Naive thymus-derived CD4-positive, alpha-beta T cell (primary cell): ENCODE measurements at regions not wholly inside any gene's neighbourhood (a gene's known extent, or its start where the extent isn't known, plus 50 kb on each side); places are given as distances from the start of the nearest gene placed in this dataset.

Experiments used
- ATAC-seq: fragments of 150-1000 bp; cut with Tn5 transposase; 2 replicates; pipeline ENCODE4 v1.10.0; 2021; ENCODE audit warnings: mild to moderate bottlenecking, moderate library complexity
- CTCF ChIA-PET: fragments of 350-600 bp; sonication (Branson Sonifier 250); formaldehyde crosslinking; loops from one replicate; lab custom pipeline; 2021; ENCODE audit warnings: antibody characterized with exemption; lab: Charles Lee
- POLR2A ChIA-PET: fragments of 350-600 bp; sonication (Branson Sonifier 250); formaldehyde crosslinking; loops from one replicate; lab custom pipeline; 2021; ENCODE audit warnings: antibody characterized with exemption, inconsistent platforms; lab: Charles Lee
- DNase-seq, 9 donors: peaks; one replicate each; pipeline versions ENCODE4 v3.0.0 to v3.0.0-alpha.2; 2020 to 2022; ENCODE audit warnings: mixed read lengths in 1 of 9
- H3K27ac ChIP-seq: one replicate; pipeline ENCODE4 v1.7.0; 2013; ENCODE audit warnings: mild to moderate bottlenecking, low read depth, low read length, moderate library complexity
- H3K27me3 ChIP-seq, 2 donors: one replicate each; pipeline ENCODE4 v1.7.0; 2013; ENCODE audit warnings: low read length in 2 of 2, mild to moderate bottlenecking in 2 of 2, moderate library complexity in 2 of 2; ENCODE audit not compliant: control insufficient read depth in 2 of 2, insufficient read depth in 2 of 2
- H3K36me3 ChIP-seq, 3 experiments: 1 replicate in 2 of 3; 2 replicates in 1 of 3; pipeline ENCODE4 v1.7.0; 2013; ENCODE audit warnings: low read length in 3 of 3, mild to moderate bottlenecking in 3 of 3, moderate library complexity in 1 of 3; ENCODE audit not compliant: insufficient read depth in 3 of 3, control insufficient read depth in 2 of 3
- H3K4me1 ChIP-seq, 2 donors: one replicate each; pipeline ENCODE4 v1.7.0; 2013; ENCODE audit warnings: low read length in 2 of 2, mild to moderate bottlenecking in 2 of 2, moderate library complexity in 1 of 2; ENCODE audit not compliant: control insufficient read depth in 2 of 2, insufficient read depth in 2 of 2
- H3K4me3 ChIP-seq: 2 replicates; pipeline ENCODE4 v1.7.0; 2013; ENCODE audit warnings: mild to moderate bottlenecking, low read length
- H3K9me3 ChIP-seq, 3 experiments: 1 replicate in 2 of 3; 2 replicates in 1 of 3; pipeline ENCODE4 v1.7.0; 2013; ENCODE audit warnings: low read length in 3 of 3; ENCODE audit not compliant: control insufficient read depth in 2 of 3
- H3K27ac Mint-ChIP-seq, 9 donors: one replicate each; pipeline ENCODE4 v1.8.0; 2020 to 2022; ENCODE audit warnings: mixed read lengths in 9 of 9, mild to moderate bottlenecking in 8 of 9, moderate library complexity in 5 of 9, inconsistent platforms in 2 of 9
- H3K27me3 Mint-ChIP-seq, 5 donors: one replicate each; pipeline ENCODE4 v1.8.0; 2021 to 2022; ENCODE audit warnings: mixed read lengths in 5 of 5, mild to moderate bottlenecking in 1 of 5
- H3K36me3 Mint-ChIP-seq, 5 donors: one replicate each; pipeline ENCODE4 v1.8.0; 2020 to 2022; ENCODE audit warnings: mixed read lengths in 5 of 5, mild to moderate bottlenecking in 3 of 5, inconsistent platforms in 1 of 5
- H3K4me1 Mint-ChIP-seq, 7 donors: one replicate each; pipeline ENCODE4 v1.8.0; 2020 to 2022; ENCODE audit warnings: mixed read lengths in 7 of 7, mild to moderate bottlenecking in 3 of 7, inconsistent platforms in 1 of 7
- H3K4me3 Mint-ChIP-seq, 10 donors: one replicate each; pipeline ENCODE4 v1.8.0; 2020 to 2022; ENCODE audit warnings: mild to moderate bottlenecking in 10 of 10, mixed read lengths in 10 of 10, moderate library complexity in 6 of 10, inconsistent platforms in 2 of 10
- H3K9me3 Mint-ChIP-seq, 11 donors: one replicate each; pipeline ENCODE4 v1.8.0; 2020 to 2022; ENCODE audit warnings: mixed read lengths in 11 of 11, mild to moderate bottlenecking in 4 of 11, inconsistent platforms in 1 of 11, moderate library complexity in 1 of 11
- intact Hi-C, 2 donors: fragments of 100-400 bp; cut with micrococcal nuclease; formaldehyde crosslinking; loops; one replicate each; pipeline ENCODE4 v1.15.1; 2023

- no peak overlapping the region for H3K27ac Mint-ChIP-seq
- peaks cover 0 to 10% (median 1%) of the 10 kb centered on the region in 11 donors for H3K9me3 Mint-ChIP-seq
These were observed 142.8 kb upstream of the ROBO2 start for GRCh38 chr3:76897076-76897475.

GRCh38 chr3:76900596-76900995, 139.3 kb upstream of the ROBO2 start:
- Histone ChIP-seq H3K36me3 (no peaks in the 10 kb centered on the region), H3K4me1 (no peaks in the 10 kb centered on the region), H3K4me3 (no peak overlapping the region), H3K27me3 (no peaks in the 10 kb centered on the region), H3K27ac (no peak overlapping the region), H3K9me3 (no peaks in the 10 kb centered on the region)
- CTCF ChIA-PET = no interaction called here
- no peaks in the 10 kb centered on the region for H3K4me1 Mint-ChIP-seq
- no peak for DNase-seq
- H3K4me3 Mint-ChIP-seq = no peak overlapping the region
- intact Hi-C loops = no loop called here
- no peaks in the 10 kb centered on the region for H3K27me3 Mint-ChIP-seq
- H3K27ac Mint-ChIP-seq = no peak overlapping the region
- ATAC-seq = no peak
- POLR2A ChIA-PET = no interaction called here
- no peaks in the 10 kb centered on the region for H3K36me3 Mint-ChIP-seq
- peaks cover 0 to 20% (median 2%) of the 10 kb centered on the region in 11 donors for H3K9me3 Mint-ChIP-seq

More at GRCh38 chr3:76897076-76897475, 142.8 kb upstream of the ROBO2 start:
- Mint-ChIP-seq H3K36me3 (no peaks in the 10 kb centered on the region), H3K4me3 (no peak overlapping the region), H3K4me1 (no peaks in the 10 kb centered on the region), H3K27me3 (no peaks in the 10 kb centered on the region)
- Histone ChIP-seq H3K36me3 (no peaks in the 10 kb centered on the region), H3K27ac (no peak overlapping the region), H3K4me1 (no peaks in the 10 kb centered on the region), H3K9me3 (no peaks in the 10 kb centered on the region), H3K4me3 (no peak overlapping the region), H3K27me3 (no peaks in the 10 kb centered on the region)
- DNase-seq (no peak), ATAC-seq (no peak)
- ChIA-PET CTCF (no interaction called here), POLR2A (no interaction called here)
- intact Hi-C loops = no loop called here

- intact Hi-C loops = no loop called here
- no peak overlapping the region for H3K27ac Mint-ChIP-seq
- no peak for DNase-seq
- H3K27me3 Mint-ChIP-seq = no peaks in the 10 kb centered on the region
- H3K27ac ChIP-seq = no peak overlapping the region
- no peaks in the 10 kb centered on the region for H3K4me1 Mint-ChIP-seq
- no peak overlapping the region for H3K4me3 ChIP-seq
- ChIA-PET POLR2A (no interaction called here), CTCF (no interaction called here)
- no peaks in the 10 kb centered on the region for H3K36me3 ChIP-seq
- H3K4me3 Mint-ChIP-seq = no peak overlapping the region
- H3K36me3 Mint-ChIP-seq = no peaks in the 10 kb centered on the region
- no peak for ATAC-seq
- no peaks in the 10 kb centered on the region for H3K9me3 ChIP-seq
- no peaks in the 10 kb centered on the region for H3K27me3 ChIP-seq
- no peaks in the 10 kb centered on the region for H3K4me1 ChIP-seq
- H3K9me3 Mint-ChIP-seq = peaks cover 0 to 19% (median 4%) of the 10 kb centered on the region in 11 donors
These were observed 131.7 kb upstream of the ROBO2 start for GRCh38 chr3:76908156-76908555.

- no peaks in the 10 kb centered on the region for H3K4me1 Mint-ChIP-seq
- intact Hi-C loops = no loop called here
- DNase-seq = no peak
These were observed 127.0 kb upstream of the ROBO2 start for GRCh38 chr3:76912841-76913383.

GRCh38 chr3:76917436-76917835, 122.5 kb upstream of the ROBO2 start:
- Histone ChIP-seq H3K4me1 (no peaks in the 10 kb centered on the region), H3K36me3 (no peaks in the 10 kb centered on the region), H3K9me3 (peaks cover 0 to 7% (median 0%) of the 10 kb centered on the region in 3 experiments), H3K27ac (no peak overlapping the region), H3K27me3 (no peaks in the 10 kb centered on the region), H3K4me3 (no peak overlapping the region)
- Mint-ChIP-seq H3K4me3 (no peak overlapping the region), H3K36me3 (no peaks in the 10 kb centered on the region), H3K4me1 (no peaks in the 10 kb centered on the region), H3K27me3 (no peaks in the 10 kb centered on the region), H3K27ac (no peak overlapping the region), H3K9me3 (peaks cover 0 to 6% (median 1%) of the 10 kb centered on the region in 11 donors)
- ATAC-seq (no peak), DNase-seq (no peak)
- intact Hi-C loops = no loop called here
- ChIA-PET CTCF (no interaction called here), POLR2A (no interaction called here)

More at GRCh38 chr3:76912841-76913383, 127.0 kb upstream of the ROBO2 start:
- H3K36me3 Mint-ChIP-seq = no peaks in the 10 kb centered on the region
- H3K4me3 ChIP-seq = no peak overlapping the region
- no peaks in the 10 kb centered on the region for H3K4me1 ChIP-seq
- H3K27ac ChIP-seq = no peak overlapping the region
- no peaks in the 10 kb centered on the region for H3K27me3 Mint-ChIP-seq
- ChIA-PET POLR2A (no interaction called here), CTCF (no interaction called here)
- H3K9me3 Mint-ChIP-seq = peaks cover 0 to 9% (median 4%) of the 10 kb centered on the region in 11 donors
- no peak overlapping the region for H3K27ac Mint-ChIP-seq
- ATAC-seq = no peak
- H3K9me3 ChIP-seq = peaks cover 0 to 7% (median 0%) of the 10 kb centered on the region in 3 experiments
- no peaks in the 10 kb centered on the region for H3K27me3 ChIP-seq
- H3K36me3 ChIP-seq = no peaks in the 10 kb centered on the region
- no peak overlapping the region for H3K4me3 Mint-ChIP-seq

GRCh38 chr3:76920511-76920910, 119.4 kb upstream of the ROBO2 start:
- no peak overlapping the region for H3K27ac Mint-ChIP-seq
- H3K4me1 ChIP-seq = no peaks in the 10 kb centered on the region
- no peak for ATAC-seq
- H3K9me3 Mint-ChIP-seq = peaks cover 0 to 8% (median 5%) of the 10 kb centered on the region in 11 donors
- H3K4me3 ChIP-seq = no peak overlapping the region
- H3K27me3 Mint-ChIP-seq = no peaks in the 10 kb centered on the region
- intact Hi-C loops = no loop called here
- ChIA-PET CTCF (interaction anchor here (0.7 kb wide), 1 partner anchor 1055 kb away, joined by 4 read pairs; no protein-coding TSS in a partner anchor), POLR2A (no interaction called here)
- DNase-seq = no peak
- no peak overlapping the region for H3K27ac ChIP-seq
- H3K4me3 Mint-ChIP-seq = no peak overlapping the region
- no peaks in the 10 kb centered on the region for H3K36me3 ChIP-seq
- H3K4me1 Mint-ChIP-seq = no peaks in the 10 kb centered on the region
- H3K27me3 ChIP-seq = no peaks in the 10 kb centered on the region
- no peaks in the 10 kb centered on the region for H3K36me3 Mint-ChIP-seq
- peaks cover 0 to 3% (median 0%) of the 10 kb centered on the region in 3 experiments for H3K9me3 ChIP-seq

- H3K27ac ChIP-seq = no peak overlapping the region
- no peaks in the 10 kb centered on the region for H3K36me3 ChIP-seq
- intact Hi-C loops = no loop called here
- Mint-ChIP-seq H3K36me3 (no peaks in the 10 kb centered on the region), H3K4me1 (no peaks in the 10 kb centered on the region), H3K9me3 (peaks cover 0 to 11% (median 3%) of the 10 kb centered on the region in 11 donors), H3K27me3 (no peaks in the 10 kb centered on the region), H3K27ac (no peak overlapping the region), H3K4me3 (no peak overlapping the region)
- no peak overlapping the region for H3K4me3 ChIP-seq
- no peaks in the 10 kb centered on the region for H3K27me3 ChIP-seq
- H3K9me3 ChIP-seq = no peaks in the 10 kb centered on the region
- no peaks in the 10 kb centered on the region for H3K4me1 ChIP-seq
- no peak for DNase-seq
- ChIA-PET CTCF (no interaction called here), POLR2A (no interaction called here)
- ATAC-seq = no peak
These were observed 116.4 kb upstream of the ROBO2 start for GRCh38 chr3:76923485-76923884.
